H9 (cell line): ENCODE measurements at regions not wholly inside any gene's neighbourhood (a gene's known extent, or its start where the extent isn't known, plus 50 kb on each side); places are given as distances from the start of the nearest gene placed in this dataset.
"Not testable (repeated sequence)": the region's sequence is repeated elsewhere in the genome, so short reads cannot be mapped to it uniquely, and the experiment has no call there.

Experiments used
- DNase-seq: peaks from one replicate; pipeline ENCODE4 v3.0.0-alpha.2; 2017
- H2AFZ ChIP-seq: one replicate; pipeline ENCODE4 v1.6.1; 2013; ENCODE audit warnings: mild to moderate bottlenecking, low read length, control low read depth, moderate library complexity
- H2AK5ac ChIP-seq: 2 replicates; pipeline ENCODE4 v1.6.1; 2013; ENCODE audit warnings: low read length, control low read depth, mixed read lengths; ENCODE audit not compliant: insufficient read length
- H2BK120ac ChIP-seq: one replicate; pipeline ENCODE4 v1.6.1; 2013; ENCODE audit warnings: low read depth, mild to moderate bottlenecking, low read length, control low read depth, inconsistent platforms; ENCODE audit not compliant: poor library complexity, severe bottlenecking
- H2BK12ac ChIP-seq: 2 replicates; pipeline ENCODE4 v1.6.1; 2013; ENCODE audit warnings: low read length, control low read depth, mixed read lengths, low read depth; ENCODE audit not compliant: insufficient read length
- H2BK15ac ChIP-seq: 2 replicates; pipeline ENCODE4 v1.6.1; 2013; ENCODE audit warnings: low read depth, low read length, control low read depth
- H2BK20ac ChIP-seq: one replicate; pipeline ENCODE4 v1.6.1; 2013; ENCODE audit warnings: low read depth, mild to moderate bottlenecking, low read length, control low read depth, inconsistent platforms; ENCODE audit not compliant: poor library complexity, severe bottlenecking
- H2BK5ac ChIP-seq: 2 replicates; pipeline ENCODE4 v1.6.1; 2013; ENCODE audit warnings: low read length, control low read depth, mixed read lengths; ENCODE audit not compliant: insufficient read length
- H3K14ac ChIP-seq: 2 replicates; pipeline ENCODE4 v1.6.1; 2013; ENCODE audit warnings: low read length, control low read depth; ENCODE audit not compliant: insufficient read depth
- H3K18ac ChIP-seq: 2 replicates; pipeline ENCODE4 v1.6.1; 2013; ENCODE audit warnings: low read depth, mild to moderate bottlenecking, mixed read lengths, low read length, control low read depth; ENCODE audit not compliant: insufficient read length
- H3K23ac ChIP-seq: 2 replicates; pipeline ENCODE4 v1.6.1; 2013; ENCODE audit warnings: low read length, control low read depth, mixed read lengths, low read depth; ENCODE audit not compliant: insufficient read length
- H3K23me2 ChIP-seq: 2 replicates; pipeline ENCODE4 v1.6.1; 2013; ENCODE audit warnings: low read depth, mild to moderate bottlenecking, mixed read lengths, low read length, control low read depth; ENCODE audit not compliant: insufficient read length, poor library complexity, severe bottlenecking
- H3K27ac ChIP-seq: 2 replicates; pipeline ENCODE4 v1.5.1; 2013; ENCODE audit warnings: low read length, control low read depth, mixed read lengths, low read depth; ENCODE audit not compliant: insufficient read length
- H3K27me3 ChIP-seq: 2 replicates; pipeline ENCODE4 v1.6.1; 2013; ENCODE audit warnings: low read length, control low read depth, inconsistent platforms; ENCODE audit not compliant: insufficient read depth
- H3K4ac ChIP-seq: 2 replicates; pipeline ENCODE4 v1.6.1; 2013; ENCODE audit warnings: low read depth, mild to moderate bottlenecking, control low read depth, inconsistent platforms, low read length, moderate library complexity
- H3K4me1 ChIP-seq: 2 replicates; pipeline ENCODE4 v1.6.1; 2013; ENCODE audit warnings: low read length, control low read depth, inconsistent platforms; ENCODE audit not compliant: insufficient read depth
- H3K4me2 ChIP-seq: 2 replicates; pipeline ENCODE4 v1.6.1; 2013; ENCODE audit warnings: low read length, control low read depth, mixed read lengths; ENCODE audit not compliant: insufficient read length, insufficient read depth
- H3K56ac ChIP-seq: 2 replicates; pipeline ENCODE4 v1.6.1; 2013; ENCODE audit warnings: low read depth, mild to moderate bottlenecking, mixed read lengths, low read length, control low read depth; ENCODE audit not compliant: insufficient read length
- H3K79me1 ChIP-seq: 2 replicates; pipeline ENCODE4 v1.6.1; 2013; ENCODE audit warnings: low read depth, mild to moderate bottlenecking, moderate library complexity, low read length, control low read depth, inconsistent platforms; ENCODE audit not compliant: insufficient read depth, poor library complexity, severe bottlenecking
- H3K79me2 ChIP-seq: 2 replicates; pipeline ENCODE4 v1.6.1; 2013; ENCODE audit warnings: low read length, control low read depth, inconsistent platforms; ENCODE audit not compliant: insufficient read depth
- H3K9ac ChIP-seq: 2 replicates; pipeline ENCODE4 v1.6.1; 2013; ENCODE audit warnings: low read length, control low read depth, mixed read lengths; ENCODE audit not compliant: insufficient read length; ENCODE audit errors: extremely low read depth
- H3K9me3 ChIP-seq: one replicate; pipeline ENCODE4 v1.6.1; 2013; ENCODE audit warnings: low read depth, low read length, inconsistent platforms; ENCODE audit not compliant: control insufficient read depth
- H3T11ph ChIP-seq: one replicate; pipeline ENCODE4 v1.6.1; 2013; ENCODE audit warnings: mild to moderate bottlenecking, low read length, control low read depth, inconsistent platforms
- H4K20me1 ChIP-seq: one replicate; pipeline ENCODE4 v1.6.1; 2013; ENCODE audit not compliant: control insufficient read depth, insufficient read length, insufficient read depth
- H4K5ac ChIP-seq: 2 replicates; pipeline ENCODE4 v1.6.1; 2013; ENCODE audit warnings: low read depth, mild to moderate bottlenecking, mixed read lengths, low read length, control low read depth; ENCODE audit not compliant: insufficient read length
- H4K8ac ChIP-seq: replicated peaks from 2 replicates; pipeline ENCODE4 v1.6.1; 2013; ENCODE audit warnings: low read length, control low read depth, mixed read lengths, low read depth; ENCODE audit not compliant: insufficient read length
- H4K91ac ChIP-seq: 2 replicates; pipeline ENCODE4 v1.6.1; 2013; ENCODE audit warnings: low read depth, mild to moderate bottlenecking, moderate library complexity, mixed read lengths, low read length, control low read depth; ENCODE audit not compliant: insufficient read length
- H3K27ac Mint-ChIP-seq, 3 experiments: 2 replicates in 2 of 3; 3 replicates in 1 of 3; pipeline ENCODE4 v1.8.0; 2020 to 2021; ENCODE audit warnings: mixed read lengths in 3 of 3, mild to moderate bottlenecking in 1 of 3, moderate library complexity in 1 of 3
- H3K27me3 Mint-ChIP-seq: 2 replicates; pipeline ENCODE4 v1.8.0; 2021; ENCODE audit warnings: low read depth, mild to moderate bottlenecking, moderate library complexity, mixed read lengths
- H3K36me3 Mint-ChIP-seq, 3 experiments: 2 replicates in 2 of 3; 3 replicates in 1 of 3; pipeline ENCODE4 v1.8.0; 2020 to 2021; ENCODE audit warnings: low read depth in 3 of 3, mixed read lengths in 3 of 3; ENCODE audit not compliant: insufficient read depth in 1 of 3
- H3K4me1 Mint-ChIP-seq, 2 experiments: 2 replicates each; pipeline ENCODE4 v1.8.0; 2020; ENCODE audit warnings: mixed read lengths in 2 of 2
- H3K4me3 Mint-ChIP-seq, 2 experiments: 2 replicates in 1 of 2; 3 replicates in 1 of 2; pipeline ENCODE4 v1.8.0; 2020 to 2021; ENCODE audit warnings: mild to moderate bottlenecking in 2 of 2, mixed read lengths in 2 of 2, moderate library complexity in 1 of 2
- H3K9me3 Mint-ChIP-seq, 2 experiments: 2 replicates in 1 of 2; 3 replicates in 1 of 2; pipeline ENCODE4 v1.8.0; 2020; ENCODE audit warnings: mild to moderate bottlenecking in 2 of 2, mixed read lengths in 2 of 2, moderate library complexity in 1 of 2
- CTCF ChIP-seq: fragments of 200-600 bp; sonication (generic); conservative IDR thresholded peaks from 3 replicates; pipeline ENCODE4 v1.8.0; 2021; ENCODE audit warnings: antibody characterized with exemption, mild to moderate bottlenecking
- WGBS: extraction: QIAGEN DNeasy Blood & Tissue Kit; methylation state at CpG from one replicate; pipeline ENCODE4 v1.1.7; 2013; ENCODE audit warnings: missing lambda C conversion rate, low lambda C conversion rate, mixed read lengths; ENCODE audit not compliant: insufficient read length; ENCODE audit errors: extremely low coverage; 5-methylcytosine and 5-hydroxymethylcytosine counted together

- no peak overlapping the region for H2BK20ac ChIP-seq
- H2AK5ac ChIP-seq: no peak overlapping the region
- H3K79me2 ChIP-seq: no peaks in the 10 kb centered on the region
- H2AFZ ChIP-seq: no peak overlapping the region
- H3K27me3 ChIP-seq: no peaks in the 10 kb centered on the region
- no peak for DNase-seq
- no peak overlapping the region for H3T11ph ChIP-seq
- Mint-ChIP-seq H3K4me3 (no peak overlapping the region), H3K27me3 (peaks cover 1% of the 10 kb centered on the region), H3K4me1 (no peaks in the 10 kb centered on the region), H3K36me3 (peaks cover 12 to 22% (median 13%) of the 10 kb centered on the region in 3 experiments; a peak in 6 of 7 replicates), H3K9me3 (peaks cover 86 to 90% of the 10 kb centered on the region in 2 experiments), H3K27ac (no peak overlapping the region)
- H3K27ac ChIP-seq: no peak overlapping the region
- H3K18ac ChIP-seq: no peak overlapping the region
- no peaks in the 10 kb centered on the region for H3K79me1 ChIP-seq
- no peaks in the 10 kb centered on the region for H3K23me2 ChIP-seq
- no peaks in the 10 kb centered on the region for H4K20me1 ChIP-seq
- no peak overlapping the region for H3K14ac ChIP-seq
- H3K9me3 ChIP-seq: peaks cover 41% of the 10 kb centered on the region
- no peak overlapping the region for H4K91ac ChIP-seq
- no peak overlapping the region for H2BK5ac ChIP-seq
- no peak overlapping the region for H3K56ac ChIP-seq
- no peak overlapping the region for H2BK12ac ChIP-seq
- H4K5ac ChIP-seq: no peak overlapping the region
- no peak overlapping the region for H2BK120ac ChIP-seq
- H2BK15ac ChIP-seq: no peak overlapping the region
- no peaks in the 10 kb centered on the region for H3K4me1 ChIP-seq
- H3K4me2 ChIP-seq: no peak overlapping the region
- no peak overlapping the region for H4K8ac ChIP-seq
- no peak for TF ChIP-seq CTCF
- no peak overlapping the region for H3K23ac ChIP-seq
- no peak overlapping the region for H3K9ac ChIP-seq
- WGBS: no CpG with 5 or more reads among the region's 1 CpG
- no peak overlapping the region for H3K4ac ChIP-seq
Observed at GRCh38 chrX:83422836-83423235, 85.3 kb upstream of the POU3F4 start.

- H3K4ac ChIP-seq, H2AK5ac ChIP-seq, H2AFZ ChIP-seq, H3K4me1 ChIP-seq, H3K9ac ChIP-seq, H3K79me1 ChIP-seq, H3T11ph ChIP-seq, H3K23ac ChIP-seq, H3K18ac ChIP-seq, H3K27ac Mint-ChIP-seq, H3K27me3 Mint-ChIP-seq, H4K5ac ChIP-seq, H4K8ac ChIP-seq, DNase-seq, H2BK15ac ChIP-seq, H3K79me2 ChIP-seq, H4K91ac ChIP-seq, H3K23me2 ChIP-seq, H2BK12ac ChIP-seq, H2BK20ac ChIP-seq, H3K14ac ChIP-seq, H3K56ac ChIP-seq, H3K4me1 Mint-ChIP-seq, H4K20me1 ChIP-seq, H2BK5ac ChIP-seq, H3K4me2 ChIP-seq, H3K4me3 Mint-ChIP-seq, H3K27me3 ChIP-seq, H3K27ac ChIP-seq, H2BK120ac ChIP-seq: not testable (repeated sequence)
- H3K9me3 ChIP-seq: peaks cover 12% of the 10 kb centered on the region
- Mint-ChIP-seq H3K9me3 (peaks cover 55 to 68% of the 10 kb centered on the region in 2 experiments), H3K36me3 (peaks cover 6 to 16% (median 13%) of the 10 kb centered on the region in 3 experiments)
- WGBS: no CpG with 5 or more reads among the region's 3 CpGs
Observed at GRCh38 chrX:83442552-83442951, 65.5 kb upstream of the POU3F4 start.
